Endothelial cell of umbilical vein (primary cell): ENCODE measurements at regions not wholly inside any gene's neighbourhood (a gene's known extent, or its start where the extent isn't known, plus 50 kb on each side); places are given as distances from the start of the nearest gene placed in this dataset.

Source experiments
- BruUV-seq: library from RNA; stranded (reverse); fragments of 400-500 nt; replicated peaks from 2 replicates; lab custom pipeline; 2021; lab: Mats Ljungman, UMichigan
- CTCF ChIA-PET: fragments of 300-600, 350-600 bp; sonication (Branson Sonifier 250); formaldehyde crosslinking; loops from one replicate; lab custom pipeline; 2021; ENCODE audit warnings: antibody characterized with exemption, inconsistent platforms; lab: Charles Lee
- POLR2A ChIA-PET: fragments of 300-600, 350-600 bp; sonication (Branson Sonifier 250); formaldehyde crosslinking; loops from one replicate; lab custom pipeline; 2021; ENCODE audit warnings: antibody characterized with exemption, inconsistent platforms; lab: Charles Lee
- DNase-seq: peaks from one replicate; pipeline ENCODE4 v3.0.0-alpha.2; 2011; ENCODE audit warnings: low read depth, low spot score
- FAIRE-seq: peaks from 2 replicates; lab custom pipeline; 2011; peaks lifted over from hg19 to GRCh38; lab: Jason Lieb, UNC
- H2AFZ ChIP-seq: 2 replicates; pipeline ENCODE4 v1.6.0; 2012; ENCODE audit warnings: low read depth, low read length, control low read depth, inconsistent platforms
- H3K27ac ChIP-seq: 2 replicates; pipeline ENCODE4 v1.5.1; 2011; ENCODE audit warnings: low read depth, mild to moderate bottlenecking, control low read depth, low read length, moderate library complexity; ENCODE audit not compliant: insufficient read depth
- H3K27me3 ChIP-seq, 2 experiments: 2 replicates each; pipeline versions ENCODE4 v1.6.0 to v1.6.1; 2011; ENCODE audit warnings: low read length in 2 of 2, mixed read lengths in 1 of 2; ENCODE audit not compliant: control insufficient read depth in 2 of 2, insufficient read depth in 2 of 2
- H3K36me3 ChIP-seq, 2 experiments: 2 replicates in 1 of 2; 3 replicates in 1 of 2; pipeline ENCODE4 v1.5.1; 2011; ENCODE audit warnings: low read length in 2 of 2, mild to moderate bottlenecking in 1 of 2, moderate library complexity in 1 of 2; ENCODE audit not compliant: control insufficient read depth in 2 of 2, insufficient read depth in 2 of 2; ENCODE audit errors: extremely low read depth in 1 of 2
- H3K4me1 ChIP-seq: 3 replicates; pipeline ENCODE4 v1.5.1; 2011; ENCODE audit warnings: mild to moderate bottlenecking, low read length; ENCODE audit not compliant: control insufficient read depth, insufficient read depth; ENCODE audit errors: extremely low read depth
- H3K4me2 ChIP-seq: 2 replicates; pipeline ENCODE4 v1.6.1; 2011; ENCODE audit warnings: low read length, control low read depth, mixed read lengths; ENCODE audit not compliant: insufficient read depth
- H3K4me3 ChIP-seq, 3 experiments: fragments of 200-600 bp in 1 of 3; sonication (generic), shearing (Covaris generic) in 1 of 3; replicated peaks in 1 of 3; 2 replicates each; pipeline ENCODE4 v1.5.1; 2011 to 2016; ENCODE audit warnings: control low read depth in 3 of 3, low read length in 3 of 3, mild to moderate bottlenecking in 2 of 3, inconsistent platforms in 1 of 3, low read depth in 1 of 3, moderate library complexity in 1 of 3; ENCODE audit not compliant: insufficient read depth in 1 of 3
- H3K79me2 ChIP-seq: 2 replicates; pipeline ENCODE4 v1.6.0; 2012; ENCODE audit warnings: low read length, inconsistent platforms; ENCODE audit not compliant: control insufficient read depth, insufficient read depth
- H3K9ac ChIP-seq: replicated peaks from 2 replicates; pipeline ENCODE3; 2011; ENCODE audit warnings: low read length, control low read depth; ENCODE audit not compliant: insufficient read depth; ENCODE audit errors: extremely low read depth
- H3K9me1 ChIP-seq: replicated peaks from 3 replicates; pipeline ENCODE4 v1.6.0; 2011; ENCODE audit warnings: mild to moderate bottlenecking, low read length; ENCODE audit not compliant: control insufficient read depth, insufficient read depth; ENCODE audit errors: extremely low read depth
- H3K9me3 ChIP-seq: replicated peaks from 2 replicates; pipeline ENCODE4 v1.5.1; 2012; ENCODE audit warnings: low read length, inconsistent platforms; ENCODE audit not compliant: control insufficient read depth, insufficient read depth
- H4K20me1 ChIP-seq: replicated peaks from 2 replicates; pipeline ENCODE3; 2011; ENCODE audit warnings: mild to moderate bottlenecking, low read length; ENCODE audit not compliant: control insufficient read depth, insufficient read depth; ENCODE audit errors: extremely low read depth
- EZH2 ChIP-seq: IDR thresholded peaks from 2 replicates; pipeline ENCODE4 v1.6.1; 2012; ENCODE audit warnings: borderline replicate concordance, low read depth, mild to moderate bottlenecking, moderate library complexity, low read length, inconsistent platforms; ENCODE audit not compliant: severe bottlenecking
- FOS ChIP-seq: IDR thresholded peaks from 2 replicates; pipeline ENCODE4 v1.6.1; 2011; ENCODE audit warnings: mild to moderate bottlenecking, low read length, moderate library complexity, borderline replicate concordance; ENCODE audit not compliant: insufficient read depth
- GATA2 ChIP-seq: IDR thresholded peaks from 2 replicates; pipeline ENCODE4 v1.7.0; 2011; ENCODE audit warnings: low read depth, mild to moderate bottlenecking, moderate library complexity, mixed read lengths, low read length; ENCODE audit not compliant: insufficient read length, insufficient read depth
- JUN ChIP-seq: IDR thresholded peaks from 2 replicates; pipeline ENCODE4 v1.6.1; 2011; ENCODE audit warnings: borderline replicate concordance, low read depth; ENCODE audit not compliant: insufficient read length, insufficient read depth
- MAX ChIP-seq: IDR thresholded peaks from 2 replicates; pipeline ENCODE4 v1.6.1; 2011; ENCODE audit not compliant: insufficient read depth, insufficient read length
- MYC ChIP-seq: IDR thresholded peaks from one replicate; pipeline ENCODE4 v1.6.1; 2011; ENCODE audit warnings: mild to moderate bottlenecking, low read depth, low read length
- POLR2A ChIP-seq: IDR thresholded peaks from 2 replicates; pipeline ENCODE4 v1.6.1; 2012; ENCODE audit warnings: low read depth, mild to moderate bottlenecking, control low read depth, low read length
- POLR2AphosphoS5 ChIP-seq: IDR thresholded peaks from 2 replicates; pipeline ENCODE4 v1.6.1; 2012; ENCODE audit warnings: low read depth, mild to moderate bottlenecking, control low read depth, low read length, moderate library complexity; ENCODE audit not compliant: insufficient read depth
- dilution Hi-C: fragments of 300-500 bp; cut with MboI; formaldehyde crosslinking; loops from one replicate; pipeline ENCODE4 v1.15.0; 2019; ENCODE audit warnings: low sequenced_read_pairs; ENCODE audit not compliant: extremely low pct_ligation_motif_present
- intact Hi-C: fragments of 100-400 bp; cut with micrococcal nuclease; formaldehyde crosslinking; loops from one replicate; pipeline ENCODE4 v1.10.0; 2022
- TF ChIP-seq, protein P1 (sequence below), 2 donors: IDR thresholded peaks; 1 replicate in 1 of 2; 2 replicates in 1 of 2; pipeline ENCODE4 v1.5.1; 2011; ENCODE audit warnings: low read length in 2 of 2, mild to moderate bottlenecking in 2 of 2, moderate library complexity in 2 of 2, control low read depth in 1 of 2, inconsistent platforms in 1 of 2, low read depth in 1 of 2; ENCODE audit not compliant: insufficient read depth in 1 of 2; ENCODE audit errors: extremely low read depth in 1 of 2

- Histone ChIP-seq H3K4me1 (no peaks in the 10 kb centered on the region), H3K79me2 (no peaks in the 10 kb centered on the region), H3K9me3 (no peaks in the 10 kb centered on the region), H3K36me3 (no peaks in the 10 kb centered on the region), H4K20me1 (no peaks in the 10 kb centered on the region), H3K27me3 (no peaks in the 10 kb centered on the region), H3K27ac (no peak overlapping the region), H3K4me2 (no peak overlapping the region), H3K9ac (no peak overlapping the region), H3K4me3 (no peak overlapping the region), H2AFZ (no peak overlapping the region), H3K9me1 (no peaks in the 10 kb centered on the region)
- FAIRE-seq (no peak), DNase-seq (no peak)
- no TSS peak for BruUV-seq
- TF ChIP-seq POLR2A (no peak), FOS (no peak), POLR2AphosphoS5 (no peak), JUN (no peak), MYC (no peak), GATA2 (no peak), EZH2 (no peak), MAX (no peak)
- TF ChIP-seq, protein P1, sequence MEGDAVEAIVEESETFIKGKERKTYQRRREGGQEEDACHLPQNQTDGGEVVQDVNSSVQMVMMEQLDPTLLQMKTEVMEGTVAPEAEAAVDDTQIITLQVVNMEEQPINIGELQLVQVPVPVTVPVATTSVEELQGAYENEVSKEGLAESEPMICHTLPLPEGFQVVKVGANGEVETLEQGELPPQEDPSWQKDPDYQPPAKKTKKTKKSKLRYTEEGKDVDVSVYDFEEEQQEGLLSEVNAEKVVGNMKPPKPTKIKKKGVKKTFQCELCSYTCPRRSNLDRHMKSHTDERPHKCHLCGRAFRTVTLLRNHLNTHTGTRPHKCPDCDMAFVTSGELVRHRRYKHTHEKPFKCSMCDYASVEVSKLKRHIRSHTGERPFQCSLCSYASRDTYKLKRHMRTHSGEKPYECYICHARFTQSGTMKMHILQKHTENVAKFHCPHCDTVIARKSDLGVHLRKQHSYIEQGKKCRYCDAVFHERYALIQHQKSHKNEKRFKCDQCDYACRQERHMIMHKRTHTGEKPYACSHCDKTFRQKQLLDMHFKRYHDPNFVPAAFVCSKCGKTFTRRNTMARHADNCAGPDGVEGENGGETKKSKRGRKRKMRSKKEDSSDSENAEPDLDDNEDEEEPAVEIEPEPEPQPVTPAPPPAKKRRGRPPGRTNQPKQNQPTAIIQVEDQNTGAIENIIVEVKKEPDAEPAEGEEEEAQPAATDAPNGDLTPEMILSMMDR (IDR thresholded peaks at IDR 0.05; ENCODE audit: extremely low read depth in 1 of 2, insufficient read depth in 1 of 2, low read depth in 1 of 2, low read length in 2 of 2): no peak
- POLR2A ChIA-PET: no interaction called here
- intact Hi-C loops: no loop called here
- dilution Hi-C loops: no loop called here
- CTCF ChIA-PET: no interaction called here
Measured at GRCh38 chr2:8527031-8527430, 154.8 kb upstream of the ID2 start.
